ENCODE measurements at regions not wholly inside any gene's neighbourhood (a gene's known extent, or its start where the extent isn't known, plus 50 kb on each side); places are given as distances from the start of the nearest gene placed in this dataset.
"Not testable (repeated sequence)": the region's sequence is repeated elsewhere in the genome, so short reads cannot be mapped to it uniquely, and the experiment has no call there.

GRCh38 chr10:28427376-28427775, 105.5 kb upstream of the WAC start:
- no peak for DNase-seq (ENCODE audit: low read depth, low spot score)
- in situ Hi-C loops (cut with HindIII; ENCODE audit: low pct_unique_long_range_greater_than_20kb, low sequenced_read_pairs) = loop anchor here (25.0 kb wide), 1 partner anchor 160 kb away; no protein-coding TSS in a partner anchor

DNA sequence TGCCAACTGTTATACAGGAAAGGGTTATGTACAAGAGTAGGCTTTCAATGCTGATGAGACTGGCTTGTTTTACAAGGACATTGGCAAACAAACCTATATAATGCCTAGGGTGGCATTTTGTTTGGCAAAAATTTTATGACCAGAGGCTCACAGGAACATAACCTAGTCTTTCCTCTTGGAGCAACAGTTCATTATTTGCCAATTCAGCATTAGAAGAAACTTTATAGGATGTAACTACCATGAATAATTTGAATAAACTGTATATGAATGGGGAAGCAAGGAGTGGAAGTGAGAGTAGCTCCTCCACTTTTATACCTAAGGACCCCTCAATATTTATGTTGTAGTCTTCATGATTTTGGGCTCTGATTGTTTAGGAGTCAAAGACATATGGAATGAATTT, 103.9 kb upstream of the WAC start:
- in situ Hi-C loops (cut with HindIII; ENCODE audit: low pct_unique_long_range_greater_than_20kb, low sequenced_read_pairs) = loop anchor here (25.0 kb wide), 1 partner anchor 158 kb away; no protein-coding TSS in a partner anchor
- DNase-seq (ENCODE audit: low read depth, low spot score) = no peak

GRCh38 chr10:28429573-28430216, 103.2 kb upstream of the WAC start:
- in situ Hi-C loops (cut with HindIII; ENCODE audit: low pct_unique_long_range_greater_than_20kb, low sequenced_read_pairs) = loop anchor here (25.0 kb wide), 1 partner anchor 158 kb away; no protein-coding TSS in a partner anchor
- DNase-seq (ENCODE audit: low read depth, low spot score) = peak; percentile 23

DNA sequence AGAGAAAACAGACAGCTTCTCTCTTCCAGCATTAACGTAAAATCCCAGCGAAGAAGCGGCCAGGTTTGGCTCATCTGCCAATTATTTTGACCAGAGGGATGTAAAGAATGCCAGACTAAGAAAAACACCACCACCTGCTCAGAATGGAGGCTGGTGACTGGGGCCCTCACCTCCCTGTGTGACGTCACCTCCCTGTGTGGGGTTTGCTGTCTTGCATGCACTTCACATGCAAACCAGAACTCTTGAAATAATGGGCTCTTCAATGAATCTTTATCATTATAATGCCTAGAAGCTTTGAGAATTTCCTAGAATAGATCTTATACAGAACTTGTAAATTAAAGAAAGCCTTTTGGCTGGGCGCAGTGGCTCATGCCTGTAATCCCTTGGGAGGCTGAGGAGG, 101.8 kb upstream of the WAC start:
- in situ Hi-C loops (cut with HindIII; ENCODE audit: low pct_unique_long_range_greater_than_20kb, low sequenced_read_pairs) = loop anchor here (25.0 kb wide), 1 partner anchor 156 kb away; no protein-coding TSS in a partner anchor
- no peak for DNase-seq (ENCODE audit: low read depth, low spot score)

DNA sequence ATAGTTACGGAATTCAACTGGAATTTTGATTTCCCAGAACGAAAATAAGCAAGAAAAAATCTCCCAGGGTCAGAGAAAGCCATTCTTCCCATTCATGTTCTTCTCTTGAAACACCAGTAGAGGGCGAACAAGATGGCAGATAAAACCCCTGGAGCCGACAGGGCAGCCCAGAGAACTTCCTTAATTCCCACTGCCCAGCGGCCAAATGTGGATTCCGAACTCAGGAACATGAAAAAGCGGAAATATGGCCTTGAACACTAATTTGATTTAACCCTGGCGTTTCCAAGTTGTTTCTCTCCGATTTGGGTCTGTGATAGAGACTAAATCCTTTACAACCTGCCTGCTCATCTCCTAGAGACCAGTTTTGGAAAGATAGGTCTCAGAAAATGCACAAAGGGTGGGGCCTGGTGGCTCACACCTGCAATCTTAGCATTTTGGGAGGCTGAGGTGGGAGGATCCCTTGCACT, 100.7 kb upstream of the WAC start:
- peak; percentile 79 for DNase-seq (ENCODE audit: low read depth, low spot score)
- in situ Hi-C loops (cut with HindIII; ENCODE audit: low pct_unique_long_range_greater_than_20kb, low sequenced_read_pairs) = loop anchor here (25.0 kb wide), 1 partner anchor 155 kb away; no protein-coding TSS in a partner anchor

DNA sequence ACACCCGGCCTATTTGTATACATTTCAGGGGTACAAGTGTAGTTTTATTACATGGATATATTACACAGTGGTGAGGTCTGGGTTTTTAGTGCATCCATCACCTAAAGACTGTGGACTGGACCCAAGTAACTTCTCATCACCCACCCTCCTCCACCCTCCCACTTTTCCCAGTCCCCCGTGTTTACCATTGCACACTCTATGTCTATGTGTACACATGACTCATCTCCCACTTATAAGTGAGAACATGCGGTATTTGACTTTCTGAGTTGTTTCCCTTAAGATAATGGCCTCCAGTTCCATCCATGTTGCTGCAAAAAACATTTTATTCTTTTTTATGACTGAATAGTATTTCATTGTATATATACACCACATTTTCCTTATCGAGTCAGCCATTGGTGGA, 98.9 kb upstream of the WAC start:
- in situ Hi-C loops (cut with HindIII; ENCODE audit: low pct_unique_long_range_greater_than_20kb, low sequenced_read_pairs) = loop anchor here (25.0 kb wide), 1 partner anchor 153 kb away; no protein-coding TSS in a partner anchor

GRCh38 chr10:28442403-28442802, 90.5 kb upstream of the WAC start:
- in situ Hi-C loops (cut with HindIII; ENCODE audit: low pct_unique_long_range_greater_than_20kb, low sequenced_read_pairs) = loop anchor here (25.0 kb wide), 1 partner anchor 145 kb away; no protein-coding TSS in a partner anchor
- no peak for DNase-seq (ENCODE audit: low read depth, low spot score)

More for the DNA sequence above, 98.9 kb upstream of the WAC start:
- DNase-seq (ENCODE audit: low read depth, low spot score) = no peak

DNA sequence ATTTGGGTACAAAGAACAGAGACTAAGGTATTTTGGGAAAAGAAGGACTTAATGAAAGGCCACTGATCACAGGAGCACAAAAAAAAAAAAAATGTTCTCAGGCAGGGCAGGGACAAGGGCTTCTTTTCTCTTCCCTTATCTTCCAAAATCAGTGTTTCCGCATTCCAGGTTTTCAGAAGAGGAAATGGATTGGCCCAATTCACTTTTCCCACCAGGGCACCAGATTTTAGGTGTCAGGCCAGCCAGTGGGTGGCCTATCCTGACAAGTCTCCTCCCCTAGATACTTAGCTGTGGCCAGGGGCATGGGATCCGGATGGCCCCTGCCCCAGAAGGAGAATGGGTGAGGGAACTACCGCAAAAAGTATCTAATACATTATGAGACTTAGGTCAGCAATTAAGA, 88.9 kb upstream of the WAC start:
- peak; percentile 47 for DNase-seq (ENCODE audit: low read depth, low spot score)
- in situ Hi-C loops (cut with HindIII; ENCODE audit: low pct_unique_long_range_greater_than_20kb, low sequenced_read_pairs) = loop anchor here (25.0 kb wide), 1 partner anchor 143 kb away; no protein-coding TSS in a partner anchor

- no peak for DNase-seq (ENCODE audit: low read depth, low spot score)
- in situ Hi-C loops (cut with HindIII; ENCODE audit: low pct_unique_long_range_greater_than_20kb, low sequenced_read_pairs) = loop anchor here (25.0 kb wide), 1 partner anchor 142 kb away; no protein-coding TSS in a partner anchor
Measured at GRCh38 chr10:28445516-28445915, 87.4 kb upstream of the WAC start.

DNA sequence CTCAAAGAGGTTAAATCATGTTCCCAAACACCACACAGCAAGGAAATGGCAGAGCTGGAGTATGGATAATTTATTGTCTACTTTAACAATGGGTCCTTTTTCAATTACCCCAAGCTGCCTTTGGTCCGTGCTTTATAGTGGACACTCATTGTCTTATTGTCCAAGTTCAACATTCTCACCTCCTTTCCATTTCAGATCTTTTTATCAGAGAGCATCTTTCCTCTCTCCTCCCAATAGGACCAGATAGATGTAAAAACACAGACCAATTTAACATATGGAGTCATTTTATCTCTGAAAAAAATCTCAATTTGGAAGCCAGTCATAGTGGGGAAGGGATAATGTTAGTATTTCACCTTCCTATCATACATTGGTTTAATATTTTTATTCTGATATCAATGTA, 83.5 kb upstream of the WAC start:
- DNase-seq (ENCODE audit: low read depth, low spot score) = no peak
- in situ Hi-C loops (cut with HindIII; ENCODE audit: low pct_unique_long_range_greater_than_20kb, low sequenced_read_pairs) = loop anchor here (25.0 kb wide), 1 partner anchor 138 kb away; no protein-coding TSS in a partner anchor

DNA sequence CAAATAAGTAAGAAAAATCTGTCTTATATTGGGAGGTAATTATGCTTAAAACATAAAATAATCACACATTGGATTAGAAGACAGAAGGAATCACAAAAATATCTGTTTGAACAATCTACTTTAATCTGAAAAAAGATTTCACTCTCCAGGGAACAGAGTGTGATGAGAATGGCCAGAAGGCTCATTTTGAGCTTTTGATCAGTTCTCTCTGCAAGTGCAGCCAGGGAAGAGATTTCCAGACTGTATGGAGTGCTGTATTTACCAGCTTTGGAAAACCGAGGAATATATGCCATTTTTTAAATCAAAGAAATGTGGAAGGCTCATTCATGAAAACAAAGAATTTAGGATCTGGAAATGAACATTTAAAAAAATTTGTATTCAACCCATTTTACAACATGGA, 83.0 kb upstream of the WAC start:
- in situ Hi-C loops (cut with HindIII; ENCODE audit: low pct_unique_long_range_greater_than_20kb, low sequenced_read_pairs) = loop anchor here (25.0 kb wide), 1 partner anchor 137 kb away; no protein-coding TSS in a partner anchor
- no peak for DNase-seq (ENCODE audit: low read depth, low spot score)

DNA sequence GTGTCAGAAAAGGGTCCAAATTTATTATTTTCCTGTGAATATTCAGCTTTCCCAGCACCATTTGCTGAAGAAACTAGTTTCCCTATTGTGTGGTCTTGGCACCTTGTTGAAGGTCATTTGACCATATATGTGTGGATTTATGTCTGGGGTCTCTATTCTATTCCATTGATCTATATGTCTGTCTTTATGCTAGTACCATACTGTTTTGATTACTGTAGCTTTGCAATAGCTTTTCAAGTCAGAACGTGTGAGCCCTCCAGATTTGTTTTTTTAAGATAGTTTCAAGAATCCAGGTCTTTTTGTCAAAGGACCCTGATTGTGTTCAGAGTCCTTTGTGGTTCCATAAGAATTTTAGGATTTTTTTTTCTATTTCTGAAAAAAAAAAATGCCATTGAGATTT, 79.0 kb upstream of the WAC start:
- in situ Hi-C loops (cut with HindIII; ENCODE audit: low pct_unique_long_range_greater_than_20kb, low sequenced_read_pairs) = no loop called here
- DNase-seq (ENCODE audit: low read depth, low spot score) = no peak

DNA sequence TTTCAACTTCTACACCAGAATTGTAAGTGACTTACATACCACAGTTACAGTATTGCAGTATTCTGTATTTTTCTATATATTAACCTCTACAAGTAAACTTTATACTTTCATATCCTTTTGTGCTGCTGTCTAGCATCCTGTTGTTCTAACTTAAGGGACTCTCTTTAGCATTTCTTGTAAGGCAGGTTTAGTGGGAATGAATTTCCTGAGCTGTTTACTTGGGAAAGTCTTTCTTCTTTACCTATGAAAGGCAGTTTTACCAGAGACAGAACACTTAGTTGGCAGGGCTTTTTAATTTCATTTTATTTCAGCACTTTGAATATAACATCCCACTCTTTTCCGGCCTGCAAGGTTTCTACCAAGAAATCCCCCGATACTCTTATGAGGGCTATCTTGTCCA, 75.8 kb upstream of the WAC start:
- in situ Hi-C loops (cut with HindIII; ENCODE audit: low pct_unique_long_range_greater_than_20kb, low sequenced_read_pairs) = no loop called here
- no peak for DNase-seq (ENCODE audit: low read depth, low spot score)

DNA sequence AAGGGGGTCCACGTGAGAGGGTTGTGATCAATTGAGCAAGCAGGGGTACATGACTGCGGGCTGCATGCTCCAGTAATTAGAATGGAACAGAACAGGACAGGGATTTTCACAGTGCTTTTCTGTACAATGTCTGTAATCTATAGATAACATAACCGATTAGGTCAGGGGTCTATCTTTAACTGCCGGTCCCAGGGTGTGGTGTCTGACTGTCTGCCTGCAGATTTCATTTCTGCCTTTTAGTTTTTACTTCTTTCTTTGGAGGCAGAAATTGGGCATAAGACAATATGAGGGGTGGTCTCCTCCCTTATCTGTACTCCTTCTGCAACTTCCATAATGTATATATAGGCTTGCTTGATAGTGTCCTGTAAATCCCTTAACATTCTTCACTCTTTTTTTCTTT, 75.0 kb upstream of the WAC start:
- DNase-seq (ENCODE audit: low read depth, low spot score); in situ Hi-C loops (cut with HindIII; ENCODE audit: low pct_unique_long_range_greater_than_20kb, low sequenced_read_pairs): not testable (repeated sequence)

DNA sequence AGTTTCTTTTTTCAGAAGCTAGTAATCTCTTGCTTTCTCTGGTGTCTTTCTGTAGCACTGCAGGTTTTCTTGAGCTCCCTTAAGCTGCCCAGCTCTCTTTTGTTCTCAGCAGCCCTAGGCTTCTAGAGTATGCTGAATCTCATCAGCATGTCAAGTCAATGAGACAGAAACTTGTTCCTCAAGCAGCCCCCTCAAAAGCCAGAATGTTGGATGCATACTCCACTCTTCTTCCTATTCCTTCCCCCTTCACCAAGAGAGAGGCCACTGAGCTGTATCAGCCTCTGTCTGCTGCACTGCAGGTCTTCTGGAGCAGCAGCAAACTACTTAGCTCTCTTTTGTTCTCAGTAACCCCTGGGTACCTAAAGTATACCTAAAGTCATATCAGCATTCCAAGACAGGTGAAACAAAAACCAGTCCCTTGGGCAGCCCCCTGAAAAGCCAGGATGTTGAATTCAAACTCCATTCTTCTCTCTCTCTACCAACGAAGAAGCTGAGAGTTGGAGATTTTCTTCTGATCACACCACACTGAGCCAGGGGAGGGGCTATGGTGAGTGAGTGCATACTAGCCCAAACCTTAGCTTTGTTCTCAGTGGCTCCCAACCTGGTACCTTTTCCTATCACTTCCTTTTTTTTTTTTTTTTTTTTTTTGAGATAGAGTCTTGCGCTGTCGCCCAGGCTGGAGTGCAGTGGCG, 73.3 kb upstream of the WAC start:
- no peak for DNase-seq (ENCODE audit: low read depth, low spot score)

GRCh38 chr10:28463141-28463540, 69.8 kb upstream of the WAC start:
- in situ Hi-C loops (cut with HindIII; ENCODE audit: low pct_unique_long_range_greater_than_20kb, low sequenced_read_pairs) = no loop called here

More for the DNA sequence above, 73.3 kb upstream of the WAC start:
- in situ Hi-C loops (cut with HindIII; ENCODE audit: low pct_unique_long_range_greater_than_20kb, low sequenced_read_pairs) = no loop called here

DNA sequence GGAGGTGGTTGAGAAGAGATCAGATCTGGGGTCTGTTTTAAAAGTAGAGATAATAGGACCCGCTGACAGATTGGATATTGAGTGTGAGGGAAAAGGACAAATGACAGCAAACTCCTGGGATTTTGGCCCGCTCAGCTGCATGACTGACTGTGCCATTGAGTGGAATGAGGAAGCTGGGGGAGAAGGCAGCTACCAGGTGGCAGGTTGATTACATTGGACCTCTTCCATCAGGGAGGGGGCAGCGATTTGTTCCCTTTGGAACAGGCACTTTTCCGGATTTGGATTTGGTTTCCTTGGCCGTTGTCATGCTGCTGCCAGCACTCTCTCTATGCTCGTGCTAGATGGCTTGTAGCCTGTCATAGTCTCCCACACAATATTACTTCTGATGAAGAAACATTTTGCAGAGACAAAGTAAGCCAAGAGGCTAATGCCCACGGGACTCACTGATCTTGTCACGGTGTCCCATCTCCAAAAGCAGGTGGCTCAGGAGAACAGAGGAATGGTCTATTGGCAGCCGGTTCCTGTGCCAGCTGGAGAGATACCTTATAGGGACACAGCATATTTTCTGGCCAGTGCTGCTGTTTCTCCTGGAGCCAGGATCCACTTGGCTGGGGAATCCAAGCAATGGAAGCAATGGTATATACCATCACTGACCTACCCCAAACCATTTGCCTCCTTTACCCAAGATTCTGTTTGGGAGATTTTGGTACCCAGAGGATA, 69.1 kb upstream of the WAC start:
- no peak for DNase-seq (ENCODE audit: low read depth, low spot score)
- in situ Hi-C loops (cut with HindIII; ENCODE audit: low pct_unique_long_range_greater_than_20kb, low sequenced_read_pairs) = no loop called here

More at GRCh38 chr10:28463141-28463540, 69.8 kb upstream of the WAC start:
- DNase-seq (ENCODE audit: low read depth, low spot score) = no peak

DNA sequence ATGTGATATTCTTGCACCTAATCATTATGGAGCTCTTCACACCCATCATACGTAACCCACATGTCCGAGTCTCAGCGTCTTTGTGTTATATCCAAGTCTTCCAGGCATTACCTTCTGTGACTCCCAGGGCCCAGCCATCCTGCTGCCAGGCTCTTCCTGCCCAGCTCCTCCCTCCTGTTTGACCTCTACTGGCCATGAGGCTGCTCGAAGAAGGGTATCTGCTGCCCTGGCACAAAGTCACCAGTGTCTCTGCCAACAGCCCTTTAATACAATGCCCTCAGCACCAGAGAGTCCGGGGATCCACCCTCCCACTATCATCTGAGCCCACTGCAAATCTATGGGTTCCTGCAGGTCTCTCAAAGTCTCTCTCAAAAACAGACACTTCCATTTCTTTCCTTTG, 65.3 kb upstream of the WAC start:
- in situ Hi-C loops (cut with HindIII; ENCODE audit: low pct_unique_long_range_greater_than_20kb, low sequenced_read_pairs) = no loop called here
- DNase-seq (ENCODE audit: low read depth, low spot score) = no peak
